Left renal pelvis (tissue), 4 donors: ENCODE measurements at regions not wholly inside any gene's neighbourhood (a gene's known extent, or its start where the extent isn't known, plus 50 kb on each side); places are given as distances from the start of the nearest gene placed in this dataset.

ENCODE experiments used
- DNase-seq, 4 donors: peaks; one replicate each; pipeline ENCODE4 v3.0.0-alpha.2; 2013; ENCODE audit warnings: low read depth in 4 of 4, low spot score in 3 of 4

- DNase-seq, result no peak
Measured at GRCh38 chr9:38232895-38233294, 159.6 kb upstream of the ALDH1B1 start.

- no peak for DNase-seq
Measured at GRCh38 chr9:38229504-38230155, 160.6 kb upstream of the SHB start.

DNA sequence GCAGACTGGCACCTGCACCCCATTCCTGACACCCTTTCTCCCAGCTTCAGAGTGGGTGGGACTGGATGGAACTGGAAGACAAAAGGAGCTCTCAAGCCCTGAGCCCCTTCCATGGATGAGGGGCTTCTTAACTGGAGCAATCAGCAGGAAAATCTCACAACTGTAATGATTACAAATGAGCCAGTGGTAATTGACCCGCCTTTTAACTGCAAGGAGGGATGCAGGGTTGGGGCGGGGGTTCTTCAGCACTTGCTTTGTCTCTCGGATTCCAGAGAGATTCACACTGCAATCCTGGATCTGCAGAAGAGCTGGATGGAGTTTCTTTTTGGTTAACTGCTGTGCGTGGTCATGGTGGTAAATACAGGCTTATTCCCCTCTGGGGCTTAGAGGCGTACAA is 160.1 kb upstream of the SHB start:
- DNase-seq, result no peak

GRCh38 chr9:38228331-38229103 is 159.5 kb upstream of the SHB start:
- DNase-seq, result no peak

DNA sequence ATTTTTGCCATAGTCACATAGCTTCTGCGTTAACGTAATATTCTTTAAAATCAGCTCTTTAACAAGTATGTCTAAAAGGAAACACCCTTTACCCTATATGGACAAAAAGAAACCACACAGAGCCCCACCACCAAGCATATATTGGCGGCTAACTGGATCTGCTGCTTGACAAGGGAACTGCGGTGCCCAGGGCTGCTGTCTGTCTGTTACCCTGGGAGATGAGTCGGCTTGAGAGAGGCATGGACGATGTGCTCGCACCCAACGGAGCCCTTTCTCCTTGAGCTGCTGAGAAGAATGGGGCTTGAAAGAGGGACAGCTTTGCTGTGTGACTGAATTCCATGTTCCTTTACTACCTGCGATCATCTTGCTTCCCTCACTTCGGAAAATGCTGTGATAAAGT is 158.6 kb upstream of the SHB start:
- DNase-seq, result no peak

DNA sequence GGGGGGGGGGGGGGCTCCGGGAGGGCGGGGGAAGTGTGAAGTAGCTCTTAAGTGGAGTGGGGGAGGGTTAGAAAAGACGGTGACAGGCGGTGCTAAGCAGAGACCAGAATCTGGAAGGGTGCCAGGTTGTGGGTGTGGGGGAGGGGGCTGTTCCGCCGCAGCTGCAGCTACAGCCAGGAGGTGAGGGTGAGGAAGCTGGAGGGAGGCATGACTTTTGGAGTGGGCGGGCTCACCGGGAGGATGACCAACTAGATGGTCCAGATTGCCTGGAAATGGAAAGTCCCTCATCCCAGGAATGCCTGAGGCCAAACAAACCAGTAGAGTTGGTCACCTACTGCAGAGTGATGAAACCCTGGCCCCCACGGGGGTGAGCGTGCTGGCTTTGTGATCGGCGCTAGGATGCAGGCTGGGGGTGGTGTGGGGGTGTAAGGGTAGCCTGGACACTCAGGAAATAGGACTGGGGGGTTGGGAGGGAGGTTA is 158.1 kb upstream of the SHB start:
- DNase-seq, result peak; percentile 66 to 77 (median 70)

DNA sequence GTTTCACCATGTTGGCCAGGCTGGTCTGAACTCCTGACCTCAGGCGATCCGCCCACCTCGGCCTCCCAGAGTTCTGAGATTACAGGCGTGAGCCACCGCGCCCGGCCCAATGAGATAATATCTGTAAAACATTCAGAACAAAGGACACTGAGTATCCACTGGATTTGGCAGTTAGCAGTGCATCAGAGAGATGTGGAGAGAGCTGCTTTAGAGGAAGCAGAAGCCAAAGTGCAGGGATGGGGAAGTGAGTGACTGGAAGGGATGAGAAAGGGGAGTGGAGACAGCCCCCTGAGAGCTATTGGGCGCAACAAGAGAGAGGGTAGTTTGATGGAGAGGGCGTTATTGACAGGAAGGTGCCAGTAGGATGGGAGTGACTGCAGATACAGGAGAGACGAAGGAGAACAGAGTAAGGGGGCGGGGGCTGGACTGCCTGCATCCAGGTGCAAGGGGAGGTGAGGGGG is 157.5 kb upstream of the SHB start:
- no peak for DNase-seq

GRCh38 chr9:38224941-38225340 is 155.9 kb upstream of the SHB start:
- DNase-seq, result no peak

- no peak for DNase-seq
Measured at GRCh38 chr9:38216572-38216971, 147.5 kb upstream of the SHB start.

DNA sequence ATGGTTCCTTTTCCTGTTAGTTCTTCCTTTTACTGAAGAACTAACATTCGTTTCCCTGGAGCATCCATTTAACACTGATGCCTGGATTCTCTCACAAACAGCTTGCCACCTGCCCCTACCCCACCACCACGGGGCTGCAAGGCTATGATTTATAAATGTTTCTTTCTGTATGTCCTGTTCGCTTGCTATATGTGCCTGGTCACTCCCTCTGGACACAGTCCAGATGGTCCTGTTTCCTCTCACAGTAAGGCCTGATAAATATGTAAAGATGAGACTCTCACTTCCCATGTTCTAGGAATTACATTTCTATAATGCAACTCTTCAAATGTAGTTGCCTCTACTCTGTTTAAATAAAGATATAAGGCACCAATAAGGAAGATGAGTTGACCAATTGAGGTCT is 146.4 kb upstream of the SHB start:
- DNase-seq, result no peak

- DNase-seq, result no peak
Measured at GRCh38 chr9:38214432-38214831, 145.4 kb upstream of the SHB start.

DNA sequence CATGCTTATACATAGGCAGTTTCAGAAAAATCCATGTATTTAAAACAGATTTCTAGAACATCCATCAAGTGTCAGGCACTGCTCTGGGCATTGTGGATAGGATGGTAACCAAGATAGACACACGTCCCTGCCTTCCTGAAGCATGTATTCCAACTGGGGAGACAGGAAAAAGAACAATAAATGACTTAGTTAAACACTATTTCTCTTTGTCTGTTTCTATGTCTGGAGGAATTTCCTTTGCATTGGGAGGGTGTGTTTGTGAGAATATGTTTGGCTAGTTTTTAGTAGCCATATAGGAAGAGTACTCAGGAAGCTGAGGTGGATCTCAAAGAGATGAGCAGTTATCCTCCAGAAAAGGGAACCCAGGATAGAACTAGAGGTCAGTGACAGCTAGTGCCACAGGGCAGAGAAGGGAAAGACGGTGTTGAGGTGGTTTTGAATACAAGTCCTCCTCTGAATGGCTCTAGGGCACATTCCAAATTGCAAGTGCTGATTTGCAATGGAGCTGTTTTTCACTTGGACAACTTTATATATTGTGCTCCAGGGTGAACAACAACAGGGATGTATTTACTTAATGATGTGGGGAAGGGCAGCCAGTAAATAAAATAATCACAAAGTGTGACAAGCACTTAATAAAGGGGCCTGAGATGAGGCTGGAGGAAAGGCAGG is 144.7 kb upstream of the SHB start:
- no peak for DNase-seq

DNA sequence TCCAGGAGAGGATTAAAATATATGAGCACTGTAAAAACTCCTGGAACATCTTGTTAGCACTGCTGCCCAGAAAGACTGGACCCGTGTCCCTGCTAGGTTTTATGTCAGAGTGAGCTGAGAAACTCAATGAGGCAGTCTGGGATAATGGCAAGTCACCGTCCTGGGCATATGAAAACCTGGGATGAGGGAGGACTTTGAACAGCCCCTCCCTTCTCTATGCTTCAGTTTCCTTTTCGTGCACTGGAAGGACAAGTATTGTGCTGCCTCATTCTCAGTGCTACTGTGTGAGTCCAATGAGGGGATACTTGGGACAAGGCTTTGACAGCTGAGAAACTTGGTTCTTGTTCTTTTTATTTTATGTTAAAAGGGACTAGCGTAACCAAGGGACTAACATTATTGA is 143.0 kb upstream of the SHB start:
- no peak for DNase-seq

DNA sequence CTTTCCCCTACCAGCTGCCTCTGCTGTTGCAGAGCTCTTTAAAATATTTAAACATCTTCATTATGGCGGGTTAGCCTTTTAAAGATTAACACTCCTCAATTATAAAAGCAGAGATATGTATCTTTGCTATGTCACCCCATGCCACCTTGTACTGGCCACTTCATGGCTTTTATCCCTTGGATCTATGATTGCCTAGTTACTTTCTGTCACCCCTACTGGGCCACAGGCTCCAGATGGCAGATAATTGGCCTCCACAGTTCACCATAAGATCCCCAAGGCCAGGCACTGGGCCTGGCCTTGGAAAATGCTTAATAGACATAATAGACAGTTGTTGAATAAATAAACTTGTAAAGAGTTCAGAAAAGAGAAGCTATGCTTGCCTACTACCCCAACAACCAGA is 142.0 kb upstream of the SHB start:
- no peak for DNase-seq

GRCh38 chr9:38208206-38208901 is 139.3 kb upstream of the SHB start:
- DNase-seq, result no peak

DNA sequence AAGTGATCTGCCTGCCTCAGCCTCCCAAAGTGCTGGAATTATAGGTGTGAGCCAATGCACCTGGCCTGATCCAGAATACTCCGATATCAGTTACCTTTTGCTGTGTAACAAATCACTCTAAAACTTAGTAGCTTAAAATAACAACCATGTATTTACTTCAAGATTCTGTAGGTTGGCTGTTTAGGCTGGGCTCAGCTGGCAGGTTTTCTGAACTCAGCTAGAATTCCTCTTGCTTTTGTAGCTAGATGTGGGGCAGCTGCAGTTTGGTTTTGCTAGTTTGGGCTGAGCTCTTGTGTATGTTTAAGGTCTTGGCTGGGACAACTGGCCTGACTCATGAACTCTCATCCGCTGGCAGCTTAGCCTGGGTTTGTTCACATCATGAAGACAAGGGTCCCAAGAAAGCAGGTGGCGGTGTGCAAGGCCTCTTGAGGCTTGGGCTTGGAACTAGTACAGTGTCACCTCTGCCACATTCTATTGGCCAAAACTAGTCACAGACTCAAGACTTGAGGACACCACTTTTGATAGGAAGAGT is 138.3 kb upstream of the SHB start:
- no peak for DNase-seq

DNA sequence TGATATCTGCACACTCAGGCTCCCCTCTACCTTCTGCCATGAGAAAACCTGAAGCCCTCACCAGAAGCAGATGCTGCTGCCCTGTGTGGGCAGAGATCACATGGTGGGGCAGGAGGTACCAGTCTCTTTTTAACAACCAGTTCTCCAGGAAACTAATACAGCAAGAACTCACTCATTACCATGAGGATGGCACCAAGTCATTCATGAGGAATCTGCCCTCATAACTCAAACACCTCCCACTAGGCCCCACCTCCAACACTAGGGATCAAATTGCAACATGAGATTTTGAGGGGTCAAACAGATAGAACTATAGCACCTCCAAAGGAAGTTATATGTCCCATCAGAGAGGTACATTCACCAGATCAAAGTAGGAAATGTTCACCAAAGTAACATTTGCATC is 136.3 kb upstream of the SHB start:
- DNase-seq, result no peak

DNA sequence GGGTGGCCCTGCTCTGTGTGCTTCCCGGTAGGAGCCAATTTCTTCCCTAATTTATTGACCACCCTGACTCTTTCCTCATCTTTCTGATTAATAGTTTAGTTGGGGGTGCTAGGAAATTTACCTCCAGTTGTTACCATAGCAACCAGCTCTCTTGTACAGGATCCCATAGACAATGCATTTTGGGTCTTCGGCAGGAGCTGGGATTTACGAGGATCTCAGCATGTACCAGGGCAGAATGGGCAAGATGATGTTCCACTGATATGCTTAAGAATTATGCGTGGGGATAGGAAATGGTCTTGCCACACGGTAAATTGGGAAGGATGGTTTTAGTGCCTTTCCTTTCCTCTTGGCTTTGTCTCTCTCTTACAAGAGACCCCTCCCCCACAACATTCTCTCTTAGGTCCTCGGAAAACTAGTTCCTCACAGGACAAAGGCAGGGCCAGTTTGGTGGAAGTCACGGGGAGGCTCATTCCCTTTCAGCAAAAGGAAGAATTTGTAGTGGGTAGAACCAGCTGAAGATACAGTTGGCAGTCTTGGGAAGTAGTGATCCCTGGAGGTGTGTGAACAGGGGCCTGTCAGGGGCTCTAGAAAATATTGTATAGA is 133.4 kb upstream of the SHB start:
- DNase-seq, result no peak

GRCh38 chr9:38201844-38202243 is 132.8 kb upstream of the SHB start:
- DNase-seq, result no peak

DNA sequence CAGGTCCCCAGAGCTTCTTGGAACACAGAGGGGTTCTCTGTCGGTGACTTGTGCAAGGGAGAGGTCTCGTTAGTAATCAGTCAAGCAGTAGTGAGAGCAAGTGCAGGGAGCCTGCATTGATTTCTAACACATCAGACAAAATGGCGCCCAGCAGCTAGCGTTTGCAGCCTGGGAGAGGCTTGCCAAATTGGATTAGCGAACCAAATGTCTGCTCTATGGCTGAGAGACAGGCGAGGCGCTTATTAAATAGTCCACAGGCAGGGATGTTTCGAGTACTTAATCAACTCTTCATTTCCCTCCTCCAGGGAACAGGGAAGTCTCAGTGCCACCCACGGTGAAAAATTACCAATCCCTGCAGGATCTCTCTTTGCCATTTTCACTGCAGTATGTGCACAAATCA is 131.4 kb upstream of the SHB start:
- DNase-seq, result no peak
